MV-4-11 (cell line): ENCODE measurements at regions not wholly inside any gene's neighbourhood (a gene's known extent, or its start where the extent isn't known, plus 50 kb on each side); places are given as distances from the start of the nearest gene placed in this dataset.
"Not testable (repeated sequence)": the region's sequence is repeated elsewhere in the genome, so short reads cannot be mapped to it uniquely, and the experiment has no call there.

ENCODE experiments used
- DNase-seq: peaks from one replicate; lab custom pipeline; 2025; lab: John Stamatoyannopoulos, UW

GRCh38 chr9:89695979-89696378 lies 91.2 kb downstream of the GADD45G start:
- not testable (repeated sequence) for DNase-seq

- DNase-seq: no peak
Observed at GRCh38 chr9:89696780-89697179, 92.0 kb downstream of the GADD45G start.

- no peak for DNase-seq
Observed at GRCh38 chr9:89697553-89697952, 92.7 kb downstream of the GADD45G start.

- DNase-seq: no peak
Observed at GRCh38 chr9:89698411-89699005, 93.7 kb downstream of the GADD45G start.

GRCh38 chr9:89699646-89700045 lies 94.8 kb downstream of the GADD45G start:
- no peak for DNase-seq

GRCh38 chr9:89701221-89701798 lies 96.5 kb downstream of the GADD45G start:
- peak; percentile 63 for DNase-seq

GRCh38 chr9:89702401-89702800 lies 97.6 kb downstream of the GADD45G start:
- no peak for DNase-seq

- no peak for DNase-seq
Observed at GRCh38 chr9:89705651-89706050, 100.8 kb downstream of the GADD45G start.

GRCh38 chr9:89706086-89706485 lies 101.3 kb downstream of the GADD45G start:
- no peak for DNase-seq

- no peak for DNase-seq
Observed at GRCh38 chr9:89706731-89707191, 101.9 kb downstream of the GADD45G start.

- DNase-seq: peak; percentile 90
Observed at GRCh38 chr9:89710697-89711096, 105.9 kb downstream of the GADD45G start.

GRCh38 chr9:89711866-89712265 lies 107.1 kb downstream of the GADD45G start:
- DNase-seq: no peak

GRCh38 chr9:89712283-89712682 lies 107.5 kb downstream of the GADD45G start:
- DNase-seq: no peak

GRCh38 chr9:89714321-89714720 lies 109.5 kb downstream of the GADD45G start:
- peak; percentile 23 for DNase-seq

- no peak for DNase-seq
Observed at GRCh38 chr9:89715318-89715858, 110.6 kb downstream of the GADD45G start.

GRCh38 chr9:89715881-89716280 lies 111.1 kb downstream of the GADD45G start:
- DNase-seq: no peak

- DNase-seq: peak; percentile 69
Observed at GRCh38 chr9:89716559-89716958, 111.7 kb downstream of the GADD45G start.

GRCh38 chr9:89718176-89718575 lies 113.4 kb downstream of the GADD45G start:
- no peak for DNase-seq

- no peak for DNase-seq
Observed at GRCh38 chr9:89718651-89719050, 113.8 kb downstream of the GADD45G start.

- DNase-seq: no peak
Observed at GRCh38 chr9:89719202-89719601, 114.4 kb downstream of the GADD45G start.

- DNase-seq: peak; percentile 49
Observed at GRCh38 chr9:89720696-89721175, 115.9 kb downstream of the GADD45G start.

- peak; percentile 90 for DNase-seq
Observed at GRCh38 chr9:89721176-89721700, 116.4 kb downstream of the GADD45G start.

GRCh38 chr9:89721971-89722530 lies 117.2 kb downstream of the GADD45G start:
- DNase-seq: no peak
